ENCODE measurements at regions not wholly inside any gene's neighbourhood (a gene's known extent, or its start where the extent isn't known, plus 50 kb on each side); places are given as distances from the start of the nearest gene placed in this dataset.
A peak's percentile ranks its signal among the peaks of the same experiment; 100 is the strongest.

DNA sequence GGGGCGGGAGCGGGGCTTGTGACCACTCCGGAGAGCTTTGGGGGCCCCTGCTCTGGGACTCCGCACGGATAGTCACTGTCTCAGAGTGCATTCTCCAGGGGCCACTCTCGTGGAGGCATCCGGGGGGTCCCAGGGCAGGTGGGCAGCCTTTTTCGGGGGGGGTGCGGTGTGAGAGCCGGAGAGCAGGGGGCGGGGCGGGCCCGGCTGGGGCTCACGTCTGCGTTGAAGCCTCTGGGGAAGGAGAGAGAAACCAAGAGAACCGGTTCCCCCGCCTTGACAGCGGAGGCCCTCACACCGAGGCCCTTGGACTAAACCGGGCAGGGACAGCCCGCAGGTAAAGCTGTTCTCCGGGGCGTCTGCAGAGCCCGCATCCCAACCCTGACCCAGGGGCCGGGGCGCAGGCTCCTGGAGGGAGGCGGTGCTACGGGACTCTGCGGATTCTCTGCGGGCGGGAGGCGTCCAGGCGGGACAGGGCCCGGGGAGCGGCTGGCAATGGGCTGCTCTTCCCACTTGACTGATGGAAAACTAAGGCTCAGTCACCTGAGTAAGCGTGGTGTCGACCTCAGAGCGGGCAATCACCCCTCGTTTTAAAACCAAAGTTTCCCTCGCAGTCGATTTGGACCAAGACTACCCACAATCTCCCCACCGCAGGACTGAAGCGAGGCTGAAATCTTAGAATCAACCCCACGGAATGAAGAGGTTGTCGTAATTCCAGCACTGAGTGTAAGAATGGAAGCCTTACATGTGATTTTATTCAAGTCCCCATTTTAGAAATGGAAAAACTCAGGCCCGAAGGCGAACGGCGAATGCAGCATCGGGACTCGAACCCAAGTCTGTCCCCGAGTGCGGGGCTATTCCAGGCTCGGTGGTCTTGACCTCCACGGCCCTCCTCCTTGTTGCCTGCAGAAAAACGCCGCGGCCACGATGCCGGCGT is 49.6 kb upstream of the AMZ2 start:
- no peak overlapping the region for H2BK5ac ChIP-seq (ENCODE audit: insufficient read length, low read length)
- Mint-ChIP-seq H3K27ac (no peak overlapping the region), H3K9me3 (peaks cover 2 to 3% of the 10 kb centered on the region in 2 experiments; a peak in 2 of 5 replicates), H3K36me3 (ENCODE audit: insufficient read depth in 1 of 3, low read depth in 3 of 3) (no peaks in the 10 kb centered on the region; a peak in 1 of 7 replicates), H3K27me3 (ENCODE audit: low read depth) (peaks cover 99% of the 10 kb centered on the region), H3K4me3 (peak overlapping the region; percentile 39 to 77), H3K4me1 (peaks cover 17 to 28% of the 10 kb centered on the region in 2 experiments)
- no peak overlapping the region for H4K91ac ChIP-seq (ENCODE audit: insufficient read length, low read depth, low read length)
- peaks cover 25% of the 10 kb centered on the region for H3K23me2 ChIP-seq (ENCODE audit: insufficient read length, low read depth, low read length, poor library complexity, severe bottlenecking)
- H3K79me2 ChIP-seq (ENCODE audit: insufficient read depth, low read length), result no peaks in the 10 kb centered on the region
- H3K79me1 ChIP-seq (ENCODE audit: insufficient read depth, low read depth, low read length, poor library complexity, severe bottlenecking), result no peaks in the 10 kb centered on the region
- TF ChIP-seq, protein P1, sequence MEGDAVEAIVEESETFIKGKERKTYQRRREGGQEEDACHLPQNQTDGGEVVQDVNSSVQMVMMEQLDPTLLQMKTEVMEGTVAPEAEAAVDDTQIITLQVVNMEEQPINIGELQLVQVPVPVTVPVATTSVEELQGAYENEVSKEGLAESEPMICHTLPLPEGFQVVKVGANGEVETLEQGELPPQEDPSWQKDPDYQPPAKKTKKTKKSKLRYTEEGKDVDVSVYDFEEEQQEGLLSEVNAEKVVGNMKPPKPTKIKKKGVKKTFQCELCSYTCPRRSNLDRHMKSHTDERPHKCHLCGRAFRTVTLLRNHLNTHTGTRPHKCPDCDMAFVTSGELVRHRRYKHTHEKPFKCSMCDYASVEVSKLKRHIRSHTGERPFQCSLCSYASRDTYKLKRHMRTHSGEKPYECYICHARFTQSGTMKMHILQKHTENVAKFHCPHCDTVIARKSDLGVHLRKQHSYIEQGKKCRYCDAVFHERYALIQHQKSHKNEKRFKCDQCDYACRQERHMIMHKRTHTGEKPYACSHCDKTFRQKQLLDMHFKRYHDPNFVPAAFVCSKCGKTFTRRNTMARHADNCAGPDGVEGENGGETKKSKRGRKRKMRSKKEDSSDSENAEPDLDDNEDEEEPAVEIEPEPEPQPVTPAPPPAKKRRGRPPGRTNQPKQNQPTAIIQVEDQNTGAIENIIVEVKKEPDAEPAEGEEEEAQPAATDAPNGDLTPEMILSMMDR (conservative IDR thresholded peaks at IDR 0.05), result no peak
- no peak overlapping the region for H2BK120ac ChIP-seq (ENCODE audit: low read depth, low read length, poor library complexity, severe bottlenecking)
- H3K4me2 ChIP-seq (ENCODE audit: insufficient read depth, insufficient read length, low read length), result peak overlapping the region; percentile 42
- no peak overlapping the region for H3K56ac ChIP-seq (ENCODE audit: insufficient read length, low read depth, low read length)
- H3K14ac ChIP-seq (ENCODE audit: insufficient read depth, low read length), result no peak overlapping the region
- H4K8ac ChIP-seq (replicated peaks; ENCODE audit: insufficient read length, low read depth, low read length), result no peak overlapping the region
- no peak overlapping the region for H2BK20ac ChIP-seq (ENCODE audit: low read depth, low read length, poor library complexity, severe bottlenecking)
- H3K4me1 ChIP-seq (ENCODE audit: insufficient read depth, low read length), result no peaks in the 10 kb centered on the region
- no peak overlapping the region for H3T11ph ChIP-seq (ENCODE audit: low read length)
- H2AK5ac ChIP-seq (ENCODE audit: insufficient read length, low read length), result no peak overlapping the region
- H4K20me1 ChIP-seq (ENCODE audit: control insufficient read depth, insufficient read depth, insufficient read length), result peaks cover 2% of the 10 kb centered on the region
- H3K27me3 ChIP-seq (ENCODE audit: insufficient read depth, low read length), result peaks cover 51% of the 10 kb centered on the region
- no peak overlapping the region for H3K23ac ChIP-seq (ENCODE audit: insufficient read length, low read depth, low read length)
- DNase-seq, result peak; percentile 74
- H3K4ac ChIP-seq (ENCODE audit: low read depth, low read length), result no peak overlapping the region
- no CpG with 5 or more reads among the region's 61 CpGs for WGBS (ENCODE audit: extremely low coverage, insufficient read length, low lambda C conversion rate)
- H3K27ac ChIP-seq (ENCODE audit: insufficient read length, low read depth, low read length), result no peak overlapping the region
- H4K5ac ChIP-seq (ENCODE audit: insufficient read length, low read depth, low read length), result no peak overlapping the region
- no peak overlapping the region for H2BK12ac ChIP-seq (ENCODE audit: insufficient read length, low read depth, low read length)
- H2AFZ ChIP-seq (ENCODE audit: low read length), result no peak overlapping the region
- no peaks in the 10 kb centered on the region for H3K9me3 ChIP-seq (ENCODE audit: control insufficient read depth, low read depth, low read length)
- H3K9ac ChIP-seq (ENCODE audit: extremely low read depth, insufficient read length, low read length), result no peak overlapping the region
- H2BK15ac ChIP-seq (ENCODE audit: low read depth, low read length), result no peak overlapping the region
- no peak overlapping the region for H3K18ac ChIP-seq (ENCODE audit: insufficient read length, low read depth, low read length)

All from H9 (cell line).